ENCODE measurements at regions not wholly inside any gene's neighbourhood (a gene's known extent, or its start where the extent isn't known, plus 50 kb on each side); places are given as distances from the start of the nearest gene placed in this dataset.
A peak's percentile ranks its signal among the peaks of the same experiment; 100 is the strongest.
"Not testable (repeated sequence)": the region's sequence is repeated elsewhere in the genome, so short reads cannot be mapped to it uniquely, and the experiment has no call there.

DNA sequence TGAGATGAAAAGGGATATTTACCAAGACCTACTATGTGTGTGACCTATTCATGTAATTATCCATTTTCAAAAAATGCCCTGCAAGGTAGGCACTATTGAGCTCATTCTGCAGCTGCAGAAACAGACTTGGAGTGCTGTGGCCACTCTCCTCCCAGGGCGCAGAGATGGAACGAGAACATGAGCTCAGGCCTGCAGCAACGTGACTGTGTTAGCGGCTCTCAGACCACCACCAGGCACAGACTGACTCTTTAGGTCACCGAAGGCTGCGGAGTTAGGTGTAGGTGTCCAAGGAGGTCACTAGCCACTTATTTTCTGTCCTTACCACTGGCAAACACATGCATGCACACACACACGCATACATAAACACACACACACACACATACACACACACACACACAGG, 271.4 kb upstream of the DIO3 start:
- DNase-seq (ENCODE audit: low read depth in 2 of 3, low spot score in 2 of 3): no peak

DNA sequence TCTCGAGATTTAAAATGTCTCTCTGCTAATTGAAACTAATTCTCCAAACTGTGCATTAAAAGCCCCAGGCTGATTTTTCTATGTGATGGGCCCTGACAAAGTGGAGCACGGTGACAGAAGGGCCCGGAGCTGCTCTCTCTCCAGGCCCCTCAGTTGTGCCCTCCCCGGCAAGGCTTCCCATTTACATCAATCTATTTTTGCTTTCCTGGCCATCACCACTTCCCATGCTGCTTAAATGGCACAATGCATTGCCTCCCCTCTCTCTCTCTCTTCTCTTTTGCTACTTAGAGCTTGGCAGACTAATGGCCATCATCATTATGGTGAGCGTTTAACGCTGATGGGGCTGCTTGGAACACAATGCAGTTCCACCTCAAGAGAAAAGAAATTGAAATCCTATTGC, 270.7 kb upstream of the DIO3 start:
- no peak for DNase-seq (ENCODE audit: low read depth in 2 of 3, low spot score in 2 of 3)

DNA sequence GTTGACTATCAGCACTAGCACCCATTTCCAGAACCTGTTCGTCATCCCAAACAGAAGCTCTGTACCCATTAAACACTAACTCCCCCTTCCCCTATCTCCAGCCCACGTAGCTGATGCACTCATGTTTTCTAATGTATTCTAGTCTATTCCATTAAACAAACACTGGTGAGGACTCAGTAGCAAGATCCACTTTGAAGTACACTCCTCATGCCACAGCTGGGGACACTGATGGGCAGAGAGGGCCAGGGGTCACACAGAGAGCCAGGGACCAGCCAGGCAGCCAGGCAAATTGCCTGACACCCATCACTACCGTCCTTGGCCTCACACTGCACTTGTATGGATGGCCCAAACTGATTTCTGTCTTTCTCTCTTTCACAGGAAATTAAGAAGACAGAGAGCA, 269.9 kb upstream of the DIO3 start:
- DNase-seq (ENCODE audit: low read depth in 2 of 3, low spot score in 2 of 3): no peak

DNA sequence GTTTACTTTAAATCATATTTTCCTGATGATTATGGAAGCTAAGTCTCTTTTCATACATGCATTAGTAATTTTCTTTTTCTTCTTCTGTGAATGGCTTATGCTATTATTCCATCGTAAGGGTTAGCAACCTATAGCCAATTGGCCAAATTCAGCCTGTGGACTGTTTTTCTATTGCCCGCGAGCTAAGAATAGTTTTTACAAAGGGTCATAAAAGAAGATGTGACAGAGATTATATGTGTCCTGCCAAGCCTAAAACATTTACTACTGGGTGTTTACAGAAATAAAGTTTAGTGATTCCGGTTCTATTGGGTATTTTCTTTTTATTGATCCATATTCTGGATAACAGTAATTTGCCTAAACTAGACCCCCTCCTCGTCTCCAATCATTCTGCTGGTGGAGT, 268.8 kb upstream of the DIO3 start:
- no peak for DNase-seq (ENCODE audit: low read depth in 2 of 3, low spot score in 2 of 3)

DNA sequence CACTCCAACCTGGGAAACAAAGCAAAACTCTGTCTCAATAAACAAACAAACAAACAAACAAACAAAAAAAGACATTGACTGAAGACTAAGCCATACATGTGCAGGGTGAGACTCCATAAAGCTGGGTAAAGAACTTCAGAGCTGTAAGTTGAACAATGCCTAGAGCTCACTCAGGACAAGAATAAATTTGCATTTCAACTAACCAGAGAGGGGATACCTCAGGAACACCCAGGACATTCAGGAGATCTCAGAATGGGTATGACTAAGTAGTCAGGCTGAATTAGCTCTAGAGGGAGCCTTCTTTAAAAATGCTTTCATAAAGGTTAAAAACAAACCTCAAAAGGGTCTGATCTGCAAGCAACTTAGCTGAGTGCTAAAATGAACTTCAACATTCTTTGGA, 267.7 kb upstream of the DIO3 start:
- DNase-seq (ENCODE audit: low read depth in 2 of 3, low spot score in 2 of 3): no peak

DNA sequence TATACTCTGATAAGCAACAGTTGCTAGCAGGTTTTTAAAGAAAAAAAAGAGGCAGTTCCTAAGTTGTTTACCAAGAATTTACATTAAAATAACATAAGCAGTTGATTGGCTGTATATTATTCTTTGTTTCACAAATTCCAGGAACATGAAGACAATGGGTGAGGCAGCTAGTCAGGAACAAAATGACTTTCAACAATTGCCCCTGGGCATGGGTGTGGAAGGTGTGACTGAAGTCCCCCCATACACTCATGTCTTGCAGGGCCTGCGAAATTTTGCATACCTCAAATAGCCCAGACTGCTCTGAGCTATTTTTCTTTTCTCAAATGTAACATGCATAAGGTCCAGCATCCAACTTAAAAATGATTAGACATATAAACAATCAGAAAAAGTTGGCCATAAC, 267.2 kb upstream of the DIO3 start:
- DNase-seq (ENCODE audit: low read depth in 2 of 3, low spot score in 2 of 3): no peak

DNA sequence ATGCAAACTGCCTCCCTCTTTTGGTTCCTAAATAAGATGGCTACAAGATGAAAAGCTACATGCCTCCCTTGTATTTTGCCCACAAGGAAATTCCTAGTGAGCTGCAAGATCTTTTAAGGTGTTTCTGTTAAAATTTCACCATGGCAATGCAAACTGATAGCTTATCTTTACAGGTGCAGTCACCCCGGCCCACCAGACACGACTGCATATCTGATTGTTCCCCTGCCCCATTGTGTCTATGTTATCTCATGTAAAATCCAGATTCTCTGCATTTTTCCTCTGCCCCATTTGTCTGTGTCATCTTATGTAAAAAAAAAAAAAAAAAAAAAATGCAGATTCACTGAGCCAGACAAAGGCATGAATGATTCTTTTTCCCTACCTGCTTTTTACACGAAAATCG, 261.5 kb upstream of the DIO3 start:
- not testable (repeated sequence) for DNase-seq (ENCODE audit: low read depth in 2 of 3, low spot score in 2 of 3)

DNA sequence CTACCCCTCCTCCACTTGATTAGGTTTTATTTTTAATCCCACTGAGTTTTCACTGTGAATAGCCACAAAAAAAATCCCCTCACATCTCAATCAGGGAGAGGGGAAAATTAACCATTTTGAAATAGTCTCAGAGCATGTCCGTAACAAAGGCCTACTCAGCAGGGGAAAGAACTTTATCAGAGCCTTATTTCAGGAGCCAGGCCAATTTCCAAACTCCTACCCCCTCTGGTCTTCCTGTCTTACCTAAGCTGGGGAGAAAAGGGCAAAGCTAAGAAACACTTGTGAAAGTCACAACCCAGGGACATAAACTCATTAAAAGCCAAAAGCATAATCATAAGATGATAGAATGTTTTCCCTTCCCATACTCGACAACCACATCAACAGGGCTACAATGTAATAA, 260.3 kb upstream of the DIO3 start:
- DNase-seq (ENCODE audit: low read depth in 2 of 3, low spot score in 2 of 3): no peak

DNA sequence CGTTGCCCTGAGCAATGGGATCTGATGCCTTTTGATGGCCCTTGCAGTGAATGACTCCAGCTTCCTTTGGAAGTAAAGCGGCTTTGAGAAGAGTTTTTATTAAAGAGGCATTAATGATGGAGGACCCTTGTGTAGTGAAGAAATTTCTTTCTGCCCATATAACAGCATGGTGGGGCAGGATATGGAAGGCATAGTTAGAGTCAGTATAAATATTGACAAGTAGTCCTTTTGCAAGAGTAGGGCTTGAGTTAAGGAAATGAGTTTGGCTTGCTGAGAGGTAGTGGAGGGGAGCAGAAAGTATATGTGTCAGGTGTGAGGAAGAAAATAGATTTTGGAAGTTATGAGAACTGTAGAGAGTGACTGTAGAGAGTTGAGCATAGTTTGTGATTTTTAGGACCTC, 254.1 kb upstream of the DIO3 start:
- DNase-seq (ENCODE audit: low read depth in 2 of 3, low spot score in 2 of 3): not testable (repeated sequence)

DNA sequence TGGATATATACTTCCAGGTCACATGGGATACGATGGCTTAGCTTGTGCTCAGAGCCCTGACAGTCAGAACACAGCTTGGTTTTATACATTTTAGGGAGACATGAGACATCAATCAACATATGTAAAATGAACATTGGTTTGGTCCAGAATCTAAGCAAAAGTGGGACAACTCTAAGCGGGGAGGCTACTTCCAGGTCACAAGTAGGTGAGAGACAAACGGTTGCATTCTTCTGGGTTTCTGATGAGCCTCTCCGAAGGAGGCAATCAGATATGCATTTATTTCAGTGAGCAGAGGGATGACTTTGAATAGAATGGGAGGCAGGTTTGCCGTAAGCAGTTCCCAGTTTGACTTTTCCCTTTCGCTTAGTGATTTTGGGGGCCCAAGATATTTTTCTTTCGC, 250.1 kb upstream of the DIO3 start:
- not testable (repeated sequence) for DNase-seq (ENCODE audit: low read depth in 2 of 3, low spot score in 2 of 3)

DNA sequence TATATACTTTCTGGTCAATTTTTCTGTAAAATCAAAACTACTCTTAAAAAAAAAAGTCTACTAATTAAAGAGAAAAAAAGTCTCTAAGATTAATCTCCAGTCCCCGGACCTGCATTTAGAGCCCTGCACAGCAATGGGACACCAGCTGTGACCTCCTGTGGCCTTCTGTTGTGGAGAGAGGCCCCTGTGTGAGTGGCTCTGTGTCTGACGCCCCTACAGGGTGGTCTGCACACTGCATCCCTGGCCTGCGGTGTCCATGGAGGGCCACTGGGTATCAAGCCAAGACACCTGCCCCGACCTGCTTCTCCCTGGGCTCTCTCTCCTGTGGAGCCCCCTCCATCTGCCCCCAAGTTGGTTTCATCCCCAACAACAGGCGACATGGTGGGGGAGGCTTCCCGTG, 248.0 kb upstream of the DIO3 start:
- no peak for DNase-seq (ENCODE audit: low read depth in 2 of 3, low spot score in 2 of 3)

DNA sequence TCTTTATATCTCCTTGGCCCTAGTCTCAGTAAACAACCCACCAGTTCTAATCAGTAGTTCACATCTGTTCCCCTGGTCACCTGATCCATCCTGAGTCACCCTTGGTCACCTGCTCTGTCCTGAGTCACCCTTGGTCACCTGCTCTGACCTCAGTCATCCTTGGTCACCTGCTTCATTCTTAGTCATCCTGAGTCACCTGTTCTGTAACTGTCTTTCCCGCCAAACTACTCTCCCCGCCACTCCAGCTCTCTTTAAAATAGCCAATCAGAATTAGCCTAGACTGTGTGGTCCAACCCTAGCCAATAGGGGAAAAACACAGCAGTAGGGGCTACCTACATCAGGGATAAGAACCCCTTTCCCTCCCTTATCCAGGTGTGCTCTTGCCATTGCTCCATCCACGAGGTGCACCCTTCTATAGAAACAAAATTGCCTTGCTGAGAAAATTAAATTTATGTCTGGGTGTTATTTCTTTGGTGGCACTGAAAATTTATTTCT, 245.4 kb upstream of the DIO3 start:
- peak in 1 of 3 donors; percentile 0 for DNase-seq (ENCODE audit: low read depth in 2 of 3, low spot score in 2 of 3)

DNA sequence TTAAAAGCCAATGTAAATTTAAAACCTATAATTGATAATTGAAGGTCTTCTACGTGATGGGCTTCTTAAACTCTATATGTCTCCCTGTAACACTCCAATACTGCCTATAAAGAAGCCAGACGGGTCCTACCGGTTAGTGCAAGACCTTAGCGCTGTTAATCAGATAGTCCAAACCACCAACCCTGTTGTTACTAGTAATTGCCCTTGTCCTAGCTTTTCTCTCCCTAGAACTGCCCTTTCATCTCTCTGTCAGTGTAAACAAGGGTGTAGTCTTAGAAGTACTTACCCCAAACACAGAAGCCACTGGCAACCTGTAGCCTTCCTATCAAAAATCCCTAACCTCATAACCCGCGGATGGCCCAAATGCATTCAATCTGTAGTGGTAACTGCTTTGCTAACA, 243.0 kb upstream of the DIO3 start:
- no peak for DNase-seq (ENCODE audit: low read depth in 2 of 3, low spot score in 2 of 3)

DNA sequence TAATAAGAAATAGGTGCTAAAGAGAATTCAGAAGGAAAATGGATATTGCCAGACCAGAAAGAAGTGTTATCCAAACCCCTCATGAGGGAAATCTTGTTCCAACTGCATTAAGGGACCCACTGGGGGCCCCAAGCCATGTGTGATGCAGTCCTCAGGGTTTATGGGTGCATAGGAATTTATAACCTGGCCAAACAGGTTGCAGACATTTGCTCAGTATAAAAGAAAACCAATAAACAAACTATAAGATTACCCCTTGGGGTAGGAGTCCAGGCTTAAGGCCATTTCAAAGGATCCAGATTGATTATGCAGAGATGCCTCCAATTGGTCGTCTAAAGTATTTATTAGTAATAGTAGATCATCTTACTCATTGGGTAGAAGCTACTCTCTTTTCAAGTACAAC, 240.9 kb upstream of the DIO3 start:
- no peak for DNase-seq (ENCODE audit: low read depth in 2 of 3, low spot score in 2 of 3)

DNA sequence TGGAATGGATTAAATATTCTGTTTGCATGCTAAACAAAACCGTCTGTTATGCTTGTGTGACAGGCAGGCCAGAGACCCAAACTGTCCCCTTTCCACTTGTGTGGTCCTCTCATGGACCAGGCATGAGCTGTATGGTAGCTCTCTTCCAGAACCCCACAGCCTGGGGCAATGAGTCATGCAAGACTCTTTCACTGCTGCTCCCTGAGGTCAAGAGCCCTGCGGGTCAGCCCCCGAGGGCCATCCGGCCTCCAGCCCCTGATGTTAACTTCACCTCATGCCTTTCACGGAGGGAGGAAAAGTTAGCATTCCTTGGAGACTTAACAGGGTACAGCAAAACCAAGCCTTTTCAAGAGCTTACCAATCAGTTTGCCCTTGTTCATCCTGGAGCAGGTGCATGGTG, 239.1 kb upstream of the DIO3 start:
- no peak for DNase-seq (ENCODE audit: low read depth in 2 of 3, low spot score in 2 of 3)

DNA sequence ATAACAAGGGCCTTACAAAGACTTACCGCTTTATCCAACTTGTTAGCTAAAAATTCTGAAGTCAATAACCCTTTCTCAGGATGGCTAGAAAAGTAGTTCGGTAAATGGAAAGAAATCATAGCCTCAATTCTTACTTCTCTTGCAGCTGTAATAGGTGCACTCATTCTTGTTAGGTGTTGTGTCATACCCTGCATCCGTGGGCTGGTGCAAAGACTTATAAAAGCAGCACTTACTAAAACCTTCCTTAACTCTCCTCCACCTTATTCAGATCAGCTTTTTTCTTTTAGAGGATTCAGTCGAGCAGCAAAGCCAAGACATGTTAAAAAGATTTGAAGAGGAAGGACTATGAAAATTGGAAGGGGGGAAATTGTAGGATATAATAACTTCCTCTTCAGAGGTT, 238.2 kb upstream of the DIO3 start:
- no peak for DNase-seq (ENCODE audit: low read depth in 2 of 3, low spot score in 2 of 3)

DNA sequence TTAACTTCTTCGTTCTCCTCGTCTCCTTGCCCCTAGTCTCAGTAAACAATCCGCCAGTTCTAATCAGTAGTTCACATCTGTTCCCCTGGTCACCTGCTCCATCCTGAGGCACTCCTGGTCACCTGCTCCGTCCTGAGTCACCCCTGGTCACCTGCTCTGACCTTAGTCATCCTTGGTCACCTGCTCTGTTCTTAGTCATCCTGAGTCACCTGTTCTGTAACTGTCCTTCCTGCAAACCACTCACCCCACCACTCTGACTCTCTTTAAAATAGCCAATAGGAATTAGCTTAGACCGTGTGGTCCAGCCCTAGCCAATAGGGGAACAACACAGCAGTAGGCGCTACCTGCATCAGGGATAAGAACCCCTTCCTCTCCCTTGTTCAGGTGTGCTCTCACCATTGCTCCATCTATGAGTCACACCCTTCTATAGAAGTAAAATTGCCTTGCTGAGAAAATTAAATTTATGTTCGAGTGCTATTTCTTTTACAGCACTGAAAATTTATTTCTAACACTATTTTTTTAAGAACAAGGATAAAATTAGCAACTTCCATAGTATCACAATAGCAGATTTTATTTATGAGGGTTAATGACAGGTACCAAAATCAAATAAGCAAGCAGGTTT, 237.6 kb upstream of the DIO3 start:
- DNase-seq (ENCODE audit: low read depth in 2 of 3, low spot score in 2 of 3): not testable (repeated sequence)

DNA sequence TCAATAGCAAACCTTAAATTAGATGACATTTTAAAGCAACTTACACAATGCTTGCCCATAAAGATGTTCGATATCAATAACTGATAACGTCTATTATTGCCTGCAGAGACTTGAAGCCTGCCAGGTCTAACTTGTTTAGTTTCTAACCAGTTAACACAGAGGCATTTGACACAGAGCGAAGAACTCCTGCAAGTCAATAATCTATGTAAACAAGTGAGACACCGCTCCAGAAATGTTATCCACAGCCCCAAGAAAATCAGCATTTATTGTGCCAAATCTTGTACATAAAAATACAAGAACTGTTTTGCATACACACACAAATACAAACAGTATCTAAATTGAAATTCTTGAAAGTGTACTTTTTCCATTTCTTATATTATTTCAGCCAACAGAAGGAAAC, 236.0 kb upstream of the DIO3 start:
- DNase-seq (ENCODE audit: low read depth in 2 of 3, low spot score in 2 of 3): no peak

DNA sequence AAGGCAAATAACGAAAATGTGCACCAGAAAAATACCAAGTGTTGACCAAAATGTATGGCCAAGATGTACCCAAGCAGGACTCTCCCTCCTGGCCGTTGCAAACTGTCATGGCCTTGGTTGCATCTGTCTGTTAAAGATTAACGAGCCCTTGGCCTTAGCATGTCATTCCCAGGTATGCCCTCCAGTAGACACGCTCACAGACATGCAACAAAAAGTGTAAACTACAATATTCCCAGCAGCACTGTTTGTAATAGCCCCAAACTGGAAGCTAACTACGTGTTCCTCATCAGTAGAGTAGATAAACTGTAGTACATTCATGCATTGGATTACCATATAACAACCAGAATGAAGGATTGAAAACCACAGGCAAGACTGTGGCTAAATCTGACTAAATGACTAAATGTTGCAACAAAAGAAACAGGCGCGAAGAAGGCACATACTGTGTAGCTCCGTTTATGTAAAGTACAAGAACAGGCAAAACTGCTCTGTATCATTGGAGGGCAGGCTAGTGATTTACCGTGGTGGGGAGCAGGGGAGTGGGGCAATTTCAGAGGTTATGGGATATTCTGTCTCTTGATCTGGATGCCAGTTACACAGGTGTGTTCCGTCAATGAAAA, 232.8 kb upstream of the DIO3 start:
- DNase-seq (ENCODE audit: low read depth in 2 of 3, low spot score in 2 of 3): no peak

DNA sequence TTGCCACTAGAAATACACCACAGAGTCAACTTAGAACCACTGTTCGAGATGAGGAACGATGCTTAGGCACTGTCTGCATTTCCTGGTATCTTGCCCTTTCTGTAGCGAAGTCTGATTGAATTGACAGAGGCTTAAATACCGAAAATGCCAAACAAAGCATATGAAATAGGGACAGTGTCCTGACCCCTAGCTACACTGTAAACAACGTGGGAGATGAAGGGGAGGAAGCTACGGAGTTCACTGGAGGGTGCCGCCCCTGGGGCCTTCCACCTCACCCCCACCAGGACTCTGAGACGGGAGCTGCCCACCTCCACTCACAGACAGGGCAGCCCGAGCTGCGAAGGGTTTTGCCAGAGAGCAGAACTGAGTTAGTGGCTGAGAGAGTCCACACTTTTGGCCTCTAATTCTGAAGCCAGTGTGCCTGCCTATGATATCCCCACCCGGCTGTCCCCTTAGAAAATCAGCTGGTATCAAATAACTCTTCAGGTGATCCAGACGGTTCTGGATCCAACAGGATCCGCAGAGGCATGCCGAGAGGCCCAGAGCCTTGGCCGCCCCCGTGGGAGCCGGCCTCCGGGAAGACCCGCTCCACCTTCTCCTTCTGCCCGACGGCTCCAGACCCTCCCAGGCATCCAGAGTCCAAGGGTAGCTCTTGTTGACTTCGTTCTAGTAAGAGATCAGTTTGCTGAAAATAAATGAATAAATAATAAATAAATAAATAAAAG, 230.7 kb upstream of the DIO3 start:
- no peak for DNase-seq (ENCODE audit: low read depth in 2 of 3, low spot score in 2 of 3)

DNA sequence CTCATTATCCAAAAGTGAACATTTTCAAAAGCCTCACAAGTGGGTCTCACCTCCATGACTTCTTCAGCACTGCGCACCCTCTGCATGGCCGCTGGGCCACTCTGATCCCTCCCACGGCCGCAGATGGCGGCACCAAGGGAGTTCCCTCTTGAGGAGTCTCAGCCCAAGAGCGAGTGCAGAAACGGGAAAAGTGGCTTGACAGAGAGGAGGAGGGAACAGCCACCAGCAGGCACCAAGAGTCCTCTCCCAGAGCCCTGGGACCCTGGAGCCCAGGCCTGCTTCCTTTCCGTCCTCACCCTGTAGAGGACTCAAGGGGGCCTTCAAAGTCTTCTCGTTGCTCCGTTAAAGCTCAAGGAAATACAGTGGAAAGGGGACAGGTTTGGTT, 230.2 kb upstream of the DIO3 start:
- DNase-seq (ENCODE audit: low read depth in 2 of 3, low spot score in 2 of 3): no peak

DNA sequence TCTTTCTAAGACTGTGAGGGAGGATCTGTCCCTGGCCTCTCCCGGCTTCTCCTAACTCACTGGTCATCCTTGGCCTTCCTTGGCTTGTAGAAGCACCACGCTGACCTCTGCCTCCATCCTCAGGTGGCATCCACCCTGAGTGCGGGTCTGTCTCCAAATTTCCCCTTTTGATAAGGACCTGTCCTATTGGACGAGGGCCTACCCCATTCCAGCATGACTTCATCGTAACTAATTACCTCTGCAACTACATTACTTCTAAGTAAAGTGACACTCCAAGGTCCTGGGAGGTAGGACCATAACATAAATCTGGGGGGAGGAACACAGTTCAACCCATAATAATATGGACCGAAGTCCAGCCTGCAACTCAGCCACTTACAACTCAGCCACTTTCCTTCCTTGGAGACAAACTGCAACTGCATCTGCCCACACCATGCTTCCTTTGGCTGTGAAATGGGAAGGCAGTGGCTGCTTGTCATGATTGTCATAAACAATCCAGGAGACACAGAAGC, 229.6 kb upstream of the DIO3 start:
- no peak for DNase-seq (ENCODE audit: low read depth in 2 of 3, low spot score in 2 of 3)
